DOHH2 (cell line): ENCODE measurements at regions not wholly inside any gene's neighbourhood (a gene's known extent, or its start where the extent isn't known, plus 50 kb on each side); places are given as distances from the start of the nearest gene placed in this dataset.

Experiments
- H3F3A ChIP-seq: fragments of 200-600 bp; sonication (generic), shearing (Covaris generic); 2 replicates; pipeline ENCODE4 v1.6.0; 2016; ENCODE audit warnings: antibody characterized with exemption, mild to moderate bottlenecking; ENCODE audit not compliant: control insufficient read depth, insufficient read depth
- H3K27ac ChIP-seq: fragments of 200-600 bp; sonication (generic); 2 replicates; pipeline ENCODE4 v1.5.1; 2014; ENCODE audit warnings: low read depth, mild to moderate bottlenecking, low read length, moderate library complexity
- H3K27me3 ChIP-seq: fragments of 200-600 bp; sonication (generic); 2 replicates; pipeline ENCODE4 v1.6.1; 2014; ENCODE audit warnings: mild to moderate bottlenecking, low read length, mixed read lengths; ENCODE audit not compliant: control insufficient read depth
- H3K36me3 ChIP-seq: fragments of 200-600 bp; sonication (generic); 2 replicates; pipeline ENCODE4 v1.6.1; 2014; ENCODE audit warnings: mild to moderate bottlenecking, low read length, moderate library complexity, mixed read lengths; ENCODE audit not compliant: control insufficient read depth
- H3K4me1 ChIP-seq: fragments of 200-600 bp; sonication (generic); 2 replicates; pipeline ENCODE4 v1.6.1; 2014; ENCODE audit warnings: mild to moderate bottlenecking, low read length, mixed read lengths; ENCODE audit not compliant: control insufficient read depth
- H3K4me2 ChIP-seq: fragments of 200-600 bp; sonication (generic); 2 replicates; pipeline ENCODE4 v1.6.0; 2014; ENCODE audit warnings: mild to moderate bottlenecking, low read length, moderate library complexity
- H3K4me3 ChIP-seq: fragments of 200-600 bp; sonication (generic); 2 replicates; pipeline ENCODE4 v1.5.1; 2014; ENCODE audit warnings: mild to moderate bottlenecking, low read length, mixed read lengths
- H3K79me2 ChIP-seq: fragments of 200-600 bp; sonication (generic); 2 replicates; pipeline ENCODE4 v1.6.1; 2014; ENCODE audit warnings: mild to moderate bottlenecking, low read length, mixed read lengths; ENCODE audit not compliant: control insufficient read depth
- H3K9me2 ChIP-seq: fragments of 200-600 bp; sonication (generic); replicated peaks from 2 replicates; pipeline ENCODE4 v1.6.1; 2014; ENCODE audit warnings: mild to moderate bottlenecking, low read length, mixed read lengths; ENCODE audit not compliant: control insufficient read depth
- H3K9me3 ChIP-seq: fragments of 200-600 bp; sonication (generic); 2 replicates; pipeline ENCODE4 v1.6.1; 2014; ENCODE audit warnings: antibody characterized with exemption, low read length, mixed read lengths; ENCODE audit not compliant: control insufficient read depth, insufficient read depth
- H4K20me1 ChIP-seq: fragments of 200-600 bp; sonication (generic); 2 replicates; pipeline ENCODE4 v1.6.0; 2014; ENCODE audit warnings: low read depth, mild to moderate bottlenecking, antibody characterized with exemption, low read length, moderate library complexity; ENCODE audit not compliant: control insufficient read depth, insufficient read depth
- CTCF ChIP-seq: fragments of 200-600 bp; sonication (generic); IDR thresholded peaks from one replicate; pipeline ENCODE4 v1.5.1; 2014; ENCODE audit warnings: antibody characterized with exemption, mild to moderate bottlenecking, low read depth, low read length; ENCODE audit not compliant: poor library complexity, severe bottlenecking
- EZH2phosphoT487 ChIP-seq: fragments of 200-600 bp; sonication (generic); IDR thresholded peaks from 2 replicates; pipeline ENCODE4 v1.6.1; 2017; ENCODE audit warnings: borderline replicate concordance, mild to moderate bottlenecking, antibody characterized with exemption, low read length, moderate library complexity, mixed read lengths

DNA sequence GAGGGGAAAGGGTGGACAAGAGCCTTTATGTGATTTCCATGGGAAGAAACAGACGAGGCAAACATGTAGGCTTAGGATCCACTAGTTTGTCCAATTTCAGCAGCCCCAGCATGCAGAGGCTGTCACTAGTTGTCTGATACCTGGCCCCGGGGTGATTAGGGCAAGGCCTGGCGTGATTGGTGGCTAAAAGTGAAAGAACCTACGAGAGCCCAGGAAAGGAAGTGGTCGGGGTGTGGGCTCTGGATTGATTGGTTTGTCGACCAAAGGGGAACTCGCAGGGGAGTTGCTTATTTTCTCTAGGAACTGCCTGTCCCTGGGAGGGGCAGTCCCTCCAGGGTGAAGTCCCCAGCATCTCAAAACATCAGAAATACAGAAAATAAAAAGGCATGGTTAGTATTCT is 64.2 kb upstream of the UQCRFS1 start:
- Histone ChIP-seq H3K4me1 (no peaks in the 10 kb centered on the region), H3K9me2 (no peaks in the 10 kb centered on the region), H3K4me3 (no peak overlapping the region), H3K27ac (no peak overlapping the region), H3K36me3 (no peaks in the 10 kb centered on the region), H3F3A (no peaks in the 10 kb centered on the region), H3K4me2 (no peak overlapping the region), H3K27me3 (no peaks in the 10 kb centered on the region), H4K20me1 (no peaks in the 10 kb centered on the region), H3K9me3 (no peaks in the 10 kb centered on the region), H3K79me2 (no peaks in the 10 kb centered on the region)
- TF ChIP-seq CTCF (no peak), EZH2phosphoT487 (no peak)

DNA sequence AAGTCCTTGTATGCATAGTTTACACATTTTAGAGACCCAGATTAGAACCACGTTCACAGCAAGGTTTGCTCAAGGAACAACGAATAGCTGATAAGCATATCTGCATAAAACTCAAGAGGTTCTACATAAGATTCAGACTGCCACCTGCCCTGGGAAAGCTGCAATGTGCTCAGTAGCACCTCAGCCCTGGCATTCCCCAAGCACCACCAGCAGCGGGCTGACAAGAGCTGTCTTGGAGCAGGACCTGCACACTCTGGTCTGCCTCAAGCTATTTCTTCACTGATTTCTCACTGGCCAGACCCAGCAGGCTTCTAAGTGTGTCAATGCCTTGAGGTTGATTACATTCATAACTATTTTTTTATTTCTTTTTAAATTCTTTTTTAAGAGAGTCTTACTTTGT is 65.8 kb upstream of the UQCRFS1 start:
- Histone ChIP-seq H3K9me2 (no peaks in the 10 kb centered on the region), H3K4me2 (no peak overlapping the region), H3K27ac (no peak overlapping the region), H3K9me3 (no peaks in the 10 kb centered on the region), H3K4me1 (no peaks in the 10 kb centered on the region), H3K27me3 (no peaks in the 10 kb centered on the region), H3F3A (no peaks in the 10 kb centered on the region), H3K79me2 (no peaks in the 10 kb centered on the region), H3K4me3 (no peak overlapping the region), H3K36me3 (no peaks in the 10 kb centered on the region), H4K20me1 (no peaks in the 10 kb centered on the region)
- TF ChIP-seq EZH2phosphoT487 (no peak), CTCF (no peak)

- Histone ChIP-seq H3K9me3 (no peaks in the 10 kb centered on the region), H4K20me1 (no peaks in the 10 kb centered on the region), H3K27me3 (no peaks in the 10 kb centered on the region), H3K36me3 (no peaks in the 10 kb centered on the region), H3K4me3 (no peak overlapping the region), H3K79me2 (no peaks in the 10 kb centered on the region), H3F3A (no peaks in the 10 kb centered on the region), H3K9me2 (no peaks in the 10 kb centered on the region), H3K4me1 (no peaks in the 10 kb centered on the region), H3K27ac (no peak overlapping the region), H3K4me2 (no peak overlapping the region)
- no peak for TF ChIP-seq CTCF
- TF ChIP-seq EZH2phosphoT487, result no peak
Observed at GRCh38 chr19:29283366-29283765, 70.4 kb upstream of the UQCRFS1 start.
